AG09309 (cell line): ENCODE measurements at regions not wholly inside any gene's neighbourhood (a gene's known extent, or its start where the extent isn't known, plus 50 kb on each side); places are given as distances from the start of the nearest gene placed in this dataset.

Experiments used
- DNase-seq: peaks from one replicate; pipeline ENCODE4 v3.0.0-alpha.2; 2010; ENCODE audit warnings: low read depth
- H3K4me3 ChIP-seq: 2 replicates; pipeline ENCODE4 v1.5.1; 2011; ENCODE audit warnings: mild to moderate bottlenecking, low read depth, low read length, moderate library complexity; ENCODE audit not compliant: control insufficient read depth
- TF ChIP-seq, protein P1 (sequence below): IDR thresholded peaks from 2 replicates; pipeline ENCODE4 v1.5.1; 2011; ENCODE audit warnings: mild to moderate bottlenecking, low read depth, low read length, inconsistent platforms; ENCODE audit not compliant: insufficient read depth, control insufficient read depth; ENCODE audit errors: missing control alignments

DNA sequence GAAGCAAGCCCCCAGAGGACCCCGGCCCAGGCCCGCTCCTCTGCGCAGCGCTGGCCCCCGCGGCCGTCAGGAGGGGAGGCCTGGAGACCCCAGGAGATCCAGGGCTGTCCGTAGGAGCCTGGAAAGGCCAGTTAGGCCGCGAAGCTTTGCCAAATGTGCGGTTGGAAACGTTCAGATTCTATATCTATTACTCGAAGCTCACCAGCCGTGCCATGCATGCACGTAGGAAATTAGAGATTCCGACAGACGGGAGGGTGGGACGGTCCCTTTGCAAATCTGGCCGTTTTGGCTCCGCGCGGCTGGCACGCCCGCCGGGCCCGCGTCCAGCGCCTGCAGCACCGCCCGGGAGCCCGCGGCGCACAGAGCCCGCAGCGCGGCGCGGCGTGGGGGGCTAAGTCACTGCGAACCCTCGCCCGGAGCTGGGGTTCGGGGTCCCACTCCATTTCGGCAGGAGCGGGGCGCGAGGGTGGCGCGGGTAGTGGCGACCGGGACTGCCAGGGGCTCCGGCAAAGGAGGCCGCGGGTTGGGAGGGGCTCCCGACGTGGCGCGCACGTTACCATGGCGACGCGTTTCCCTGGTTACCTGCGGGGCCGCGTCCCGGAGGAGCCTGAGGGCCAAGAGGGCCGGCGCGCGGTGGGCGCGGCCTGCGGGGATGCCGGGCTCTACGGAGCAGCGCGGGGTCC, 488.6 kb upstream of the SMIM21 start:
- no peak overlapping the region for H3K4me3 ChIP-seq
- TF ChIP-seq, protein P1, sequence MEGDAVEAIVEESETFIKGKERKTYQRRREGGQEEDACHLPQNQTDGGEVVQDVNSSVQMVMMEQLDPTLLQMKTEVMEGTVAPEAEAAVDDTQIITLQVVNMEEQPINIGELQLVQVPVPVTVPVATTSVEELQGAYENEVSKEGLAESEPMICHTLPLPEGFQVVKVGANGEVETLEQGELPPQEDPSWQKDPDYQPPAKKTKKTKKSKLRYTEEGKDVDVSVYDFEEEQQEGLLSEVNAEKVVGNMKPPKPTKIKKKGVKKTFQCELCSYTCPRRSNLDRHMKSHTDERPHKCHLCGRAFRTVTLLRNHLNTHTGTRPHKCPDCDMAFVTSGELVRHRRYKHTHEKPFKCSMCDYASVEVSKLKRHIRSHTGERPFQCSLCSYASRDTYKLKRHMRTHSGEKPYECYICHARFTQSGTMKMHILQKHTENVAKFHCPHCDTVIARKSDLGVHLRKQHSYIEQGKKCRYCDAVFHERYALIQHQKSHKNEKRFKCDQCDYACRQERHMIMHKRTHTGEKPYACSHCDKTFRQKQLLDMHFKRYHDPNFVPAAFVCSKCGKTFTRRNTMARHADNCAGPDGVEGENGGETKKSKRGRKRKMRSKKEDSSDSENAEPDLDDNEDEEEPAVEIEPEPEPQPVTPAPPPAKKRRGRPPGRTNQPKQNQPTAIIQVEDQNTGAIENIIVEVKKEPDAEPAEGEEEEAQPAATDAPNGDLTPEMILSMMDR: no peak
- no peak for DNase-seq

DNA sequence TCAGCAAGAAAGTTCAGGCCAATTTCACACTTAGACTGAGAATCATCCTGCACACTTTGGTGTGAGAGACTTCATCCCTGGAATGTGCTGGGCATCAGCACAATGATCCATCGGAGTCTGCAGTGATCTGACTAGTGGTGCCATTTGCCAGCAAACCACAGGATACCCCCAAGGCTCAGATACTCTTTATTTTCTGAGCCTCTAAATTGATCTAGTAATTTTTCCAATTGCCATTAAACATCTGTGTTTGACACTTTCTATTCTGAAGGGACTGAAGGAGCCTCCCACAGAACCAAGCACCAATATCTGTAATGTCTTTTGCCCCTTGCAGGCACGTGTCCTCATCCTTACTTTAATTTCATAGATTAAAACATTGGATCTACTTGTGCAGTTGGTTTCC, 485.3 kb upstream of the SMIM21 start:
- DNase-seq: no peak
- H3K4me3 ChIP-seq: no peak overlapping the region
- TF ChIP-seq, protein P1: no peak

DNA sequence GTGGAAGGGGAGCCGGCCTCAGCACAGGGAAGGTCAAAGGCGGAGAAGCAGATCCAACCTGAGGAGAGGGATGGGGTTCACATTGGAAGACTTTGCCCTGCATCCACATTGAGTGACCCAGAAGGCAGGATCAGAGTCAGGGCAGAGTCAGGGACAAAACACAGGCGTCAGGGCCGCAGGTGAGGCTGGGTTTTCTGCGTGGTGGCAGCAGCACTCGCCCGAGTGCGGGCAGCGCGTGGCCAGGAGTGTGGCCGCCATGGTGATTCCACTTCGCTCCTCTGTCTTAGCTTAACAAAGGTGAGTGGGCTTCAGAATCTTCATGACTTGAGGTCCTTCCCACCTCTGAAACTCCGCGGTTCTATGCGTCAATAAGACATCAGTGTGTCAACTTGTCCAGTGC, 476.9 kb upstream of the SMIM21 start:
- no peak for DNase-seq
- TF ChIP-seq, protein P1: no peak
- H3K4me3 ChIP-seq: no peak overlapping the region

DNA sequence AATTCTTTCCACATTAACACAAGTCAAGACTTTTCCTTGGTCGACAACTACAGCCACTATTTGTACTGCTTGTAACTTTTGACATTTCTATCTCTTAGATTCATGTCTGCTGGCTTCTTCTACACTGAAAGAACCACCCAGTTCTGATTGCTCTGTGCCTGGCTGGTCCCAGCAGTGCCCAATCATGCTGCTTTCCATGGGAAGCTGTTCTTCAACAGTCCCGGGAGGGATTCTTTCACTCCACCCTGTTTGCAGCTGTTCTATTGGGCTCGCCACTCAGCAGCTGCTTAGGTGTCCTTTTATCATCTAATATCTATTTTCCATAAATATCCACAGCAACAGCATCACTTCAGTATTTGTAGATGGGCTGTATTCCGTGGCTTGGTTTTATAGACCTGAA, 471.1 kb upstream of the SMIM21 start:
- TF ChIP-seq, protein P1: no peak
- H3K4me3 ChIP-seq: no peak overlapping the region
- no peak for DNase-seq

DNA sequence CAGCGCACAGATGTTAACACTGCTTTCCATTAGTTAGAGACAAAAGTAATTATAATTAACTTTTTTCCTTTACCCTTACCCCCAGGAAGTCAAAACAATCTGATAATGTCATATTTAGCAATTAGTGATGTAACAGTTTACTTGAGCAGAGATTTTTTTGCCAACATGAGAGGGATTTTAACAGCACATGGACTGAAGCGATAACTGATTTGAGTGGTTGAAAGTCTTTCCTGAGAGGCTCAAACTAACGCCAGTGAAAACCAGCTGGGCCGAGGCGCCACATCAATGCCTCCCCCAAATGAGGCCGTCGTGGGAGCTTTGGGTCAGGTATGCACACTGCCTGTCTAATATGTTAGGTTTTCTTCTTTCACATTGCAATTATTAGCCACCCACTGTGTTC, 469.9 kb upstream of the SMIM21 start:
- TF ChIP-seq, protein P1: no peak
- no peak for DNase-seq
- H3K4me3 ChIP-seq: no peak overlapping the region

DNA sequence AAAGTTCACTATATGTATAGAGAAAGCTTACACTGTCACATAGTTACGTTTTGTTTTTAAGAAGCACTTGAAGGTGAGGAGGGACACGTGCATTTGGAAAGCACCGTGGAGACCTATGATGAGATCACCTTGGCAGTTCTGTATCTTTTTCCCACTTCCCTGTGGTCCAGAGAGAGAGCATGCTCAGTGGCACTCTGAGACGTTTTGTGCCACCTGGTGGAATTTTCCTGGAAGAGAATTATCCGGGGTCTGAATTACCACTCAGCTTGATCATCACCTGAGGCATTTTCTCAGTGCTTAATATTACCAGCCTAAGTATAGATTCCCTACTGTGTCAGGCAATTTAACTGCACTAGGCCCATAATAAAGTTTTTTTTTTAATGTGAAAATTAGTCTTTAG, 469.4 kb upstream of the SMIM21 start:
- DNase-seq: no peak
- TF ChIP-seq, protein P1: no peak
- H3K4me3 ChIP-seq: no peak overlapping the region
